Astrocyte of the spinal cord (primary cell): ENCODE measurements at regions not wholly inside any gene's neighbourhood (a gene's known extent, or its start where the extent isn't known, plus 50 kb on each side); places are given as distances from the start of the nearest gene placed in this dataset.

Experiments
- DNase-seq: peaks from one replicate; pipeline ENCODE4 v3.0.0; 2011; ENCODE audit warnings: low read depth, low spot score
- H3K4me3 ChIP-seq: 2 replicates; pipeline ENCODE4 v1.5.1; 2011; ENCODE audit warnings: low read depth, mild to moderate bottlenecking, low read length, moderate library complexity
- in situ Hi-C: cut with HindIII; loops from 2 replicates; pipeline ENCODE4 v1.10.0; 2017; ENCODE audit warnings: low sequenced_read_pairs
- TF ChIP-seq, protein P1 (sequence below): IDR thresholded peaks from 2 replicates; pipeline ENCODE4 v1.5.1; 2012; ENCODE audit warnings: low read depth, mild to moderate bottlenecking, low read length, inconsistent platforms

DNA sequence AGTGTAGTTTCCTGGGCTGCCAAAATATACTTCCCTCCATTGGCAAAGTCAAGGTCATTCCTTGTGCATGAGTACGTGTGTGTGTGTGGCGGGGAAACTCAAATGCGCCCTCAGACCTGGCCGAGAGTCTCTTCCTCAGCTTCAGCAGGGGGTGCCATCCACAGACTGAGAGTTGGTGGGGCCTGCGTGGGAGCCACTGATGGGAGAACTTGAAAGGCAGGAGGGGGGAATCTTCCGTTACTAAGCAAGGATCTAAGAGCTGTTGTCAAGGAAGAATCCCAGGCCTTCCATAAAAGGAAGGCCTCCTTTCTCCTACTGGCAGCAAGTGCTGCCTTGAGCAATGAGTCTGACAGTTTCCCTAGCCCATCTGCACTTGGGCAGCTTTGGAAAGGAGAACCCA is 274.9 kb downstream of the EMP1 start:
- DNase-seq: no peak
- in situ Hi-C loops: no loop called here
- no peak overlapping the region for H3K4me3 ChIP-seq
- TF ChIP-seq, protein P1, sequence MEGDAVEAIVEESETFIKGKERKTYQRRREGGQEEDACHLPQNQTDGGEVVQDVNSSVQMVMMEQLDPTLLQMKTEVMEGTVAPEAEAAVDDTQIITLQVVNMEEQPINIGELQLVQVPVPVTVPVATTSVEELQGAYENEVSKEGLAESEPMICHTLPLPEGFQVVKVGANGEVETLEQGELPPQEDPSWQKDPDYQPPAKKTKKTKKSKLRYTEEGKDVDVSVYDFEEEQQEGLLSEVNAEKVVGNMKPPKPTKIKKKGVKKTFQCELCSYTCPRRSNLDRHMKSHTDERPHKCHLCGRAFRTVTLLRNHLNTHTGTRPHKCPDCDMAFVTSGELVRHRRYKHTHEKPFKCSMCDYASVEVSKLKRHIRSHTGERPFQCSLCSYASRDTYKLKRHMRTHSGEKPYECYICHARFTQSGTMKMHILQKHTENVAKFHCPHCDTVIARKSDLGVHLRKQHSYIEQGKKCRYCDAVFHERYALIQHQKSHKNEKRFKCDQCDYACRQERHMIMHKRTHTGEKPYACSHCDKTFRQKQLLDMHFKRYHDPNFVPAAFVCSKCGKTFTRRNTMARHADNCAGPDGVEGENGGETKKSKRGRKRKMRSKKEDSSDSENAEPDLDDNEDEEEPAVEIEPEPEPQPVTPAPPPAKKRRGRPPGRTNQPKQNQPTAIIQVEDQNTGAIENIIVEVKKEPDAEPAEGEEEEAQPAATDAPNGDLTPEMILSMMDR: no peak

DNA sequence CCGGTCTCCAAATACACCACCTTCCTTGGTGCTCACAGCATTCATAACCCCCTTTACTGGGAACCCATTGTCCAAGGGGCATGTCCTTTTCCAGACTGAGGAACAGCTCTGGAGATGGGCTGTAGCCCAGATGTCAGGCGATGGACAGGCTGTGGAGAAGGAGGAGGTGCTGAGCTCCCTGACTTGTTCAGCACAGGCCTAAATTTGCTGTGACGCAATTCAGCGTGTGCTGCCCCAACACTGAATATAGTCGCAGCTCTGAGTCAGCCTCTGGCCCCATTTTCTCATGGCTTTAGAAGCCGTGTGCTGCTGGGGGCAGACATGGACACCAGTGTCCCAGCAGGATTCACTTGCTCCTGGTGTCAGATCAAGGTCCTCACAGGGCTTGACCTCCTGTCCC is 269.1 kb downstream of the EMP1 start:
- TF ChIP-seq, protein P1: no peak
- no peak for DNase-seq
- H3K4me3 ChIP-seq: no peak overlapping the region
- in situ Hi-C loops: no loop called here

DNA sequence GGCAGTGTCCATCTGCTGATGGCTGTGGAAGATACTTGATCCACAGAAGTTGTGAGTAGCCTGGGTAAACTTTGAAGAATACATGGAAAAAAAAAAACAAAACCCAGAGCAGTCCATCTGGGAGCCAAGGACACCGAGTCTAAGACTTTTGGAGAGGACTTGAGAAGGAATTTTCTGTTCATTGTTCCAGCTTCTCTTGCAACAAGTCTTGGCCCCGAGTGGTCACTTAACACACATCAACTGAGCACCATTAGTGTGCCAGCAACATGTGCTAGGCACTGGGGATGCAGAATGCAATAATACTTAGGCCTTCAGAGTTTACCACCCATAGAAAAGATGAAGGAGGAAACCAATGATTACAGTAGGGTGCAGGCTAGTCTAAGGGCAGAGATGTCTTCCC is 266.7 kb downstream of the EMP1 start:
- in situ Hi-C loops: no loop called here
- DNase-seq: no peak
- no peak overlapping the region for H3K4me3 ChIP-seq
- TF ChIP-seq, protein P1: no peak

DNA sequence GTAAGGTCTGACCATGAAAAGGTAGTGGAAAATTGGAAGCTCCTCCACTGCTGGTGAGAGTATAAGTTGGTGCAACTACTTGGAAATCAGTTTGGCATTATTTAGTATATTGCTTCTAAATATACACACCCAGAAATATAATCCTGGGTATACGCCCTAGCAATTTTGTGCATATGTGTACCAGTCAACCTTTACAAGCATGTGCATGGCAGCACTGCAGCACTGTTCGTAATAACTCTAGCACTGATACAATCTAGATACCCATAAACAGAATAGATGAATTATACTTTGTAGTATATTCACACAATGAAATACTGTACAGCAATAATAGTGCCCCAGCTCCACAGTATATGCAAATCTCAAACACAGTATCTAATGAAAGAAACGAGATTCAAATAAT is 265.9 kb downstream of the EMP1 start:
- DNase-seq: no peak
- H3K4me3 ChIP-seq: no peak overlapping the region
- TF ChIP-seq, protein P1: no peak
- in situ Hi-C loops: no loop called here

DNA sequence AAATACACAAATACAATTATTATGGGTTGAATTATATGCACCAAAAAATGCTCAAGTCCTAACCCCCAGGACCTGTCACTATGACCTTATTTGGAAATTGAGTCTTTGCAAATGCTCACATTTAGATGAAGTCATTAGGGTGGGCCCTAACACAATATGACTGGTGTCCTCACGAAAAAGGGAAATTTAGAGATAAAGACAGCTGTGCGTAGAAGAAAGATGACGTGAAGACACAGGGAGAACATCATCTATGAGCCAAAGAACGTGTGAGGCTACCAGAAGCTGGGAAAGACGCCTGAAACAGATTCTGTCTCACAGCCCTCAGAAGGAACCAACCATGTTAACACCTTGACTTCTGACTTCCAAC is 259.2 kb downstream of the EMP1 start:
- no peak for DNase-seq
- TF ChIP-seq, protein P1: no peak
- no peak overlapping the region for H3K4me3 ChIP-seq
- in situ Hi-C loops: no loop called here

DNA sequence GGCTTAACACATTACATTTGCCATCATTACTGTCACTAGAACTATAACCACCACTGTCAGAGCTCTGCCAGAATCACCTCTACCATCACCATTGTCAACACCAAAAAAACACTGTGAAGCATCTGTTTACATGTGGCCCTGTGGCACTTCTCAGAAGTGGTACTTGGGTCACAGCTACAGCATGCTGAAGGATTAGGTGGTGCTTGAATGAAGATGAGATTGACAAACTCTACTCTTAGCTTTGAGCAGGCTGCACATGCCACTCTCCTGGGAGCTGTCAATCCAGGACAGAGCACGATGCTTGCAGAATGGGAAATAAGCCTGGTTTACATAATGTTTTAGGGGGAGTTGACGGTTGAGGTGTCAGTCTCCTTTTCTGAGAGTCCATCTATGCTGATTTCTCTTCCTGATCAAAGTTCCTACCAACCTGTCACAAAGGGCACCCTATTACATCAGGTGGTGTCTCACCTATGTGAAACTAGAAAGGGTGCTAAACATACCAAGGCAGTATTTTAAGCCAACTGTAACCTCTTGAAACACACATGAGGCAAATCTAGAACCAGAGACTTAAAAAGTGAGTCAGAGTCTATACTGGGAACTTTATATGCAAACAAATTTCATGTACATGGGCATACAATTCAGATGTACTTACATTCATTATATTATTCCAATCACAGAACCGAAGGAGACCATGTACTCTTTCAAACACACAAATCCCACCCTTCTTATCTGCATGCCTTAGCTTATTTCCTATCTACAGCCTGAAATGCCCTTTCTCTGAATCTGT is 258.7 kb downstream of the EMP1 start:
- no peak for DNase-seq
- TF ChIP-seq, protein P1: no peak
- no peak overlapping the region for H3K4me3 ChIP-seq
- in situ Hi-C loops: no loop called here
